ENCODE measurements at regions not wholly inside any gene's neighbourhood (a gene's known extent, or its start where the extent isn't known, plus 50 kb on each side); places are given as distances from the start of the nearest gene placed in this dataset.

DNA sequence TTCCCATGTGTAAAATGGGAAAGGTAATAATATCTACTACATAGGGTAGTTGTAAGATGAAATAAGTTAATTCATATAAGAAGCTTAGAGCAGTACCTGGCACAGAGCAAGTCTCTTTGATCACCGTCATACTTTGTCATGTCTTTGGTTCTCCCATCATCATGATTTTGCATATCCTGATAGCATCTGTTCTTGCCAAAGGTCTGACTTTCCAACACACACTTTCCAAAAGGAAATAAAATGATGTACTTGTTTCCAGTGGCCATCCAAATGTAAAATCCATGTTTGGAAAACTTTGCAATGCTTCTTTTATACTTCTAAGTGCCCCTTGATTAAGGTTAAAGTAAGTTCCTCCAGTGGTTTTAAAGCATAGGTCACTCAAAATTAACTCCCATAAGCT, 266.9 kb upstream of the PTGER4 start:
- no peak overlapping the region for H3K4me3 ChIP-seq (ENCODE audit: low read length)
- no peak overlapping the region for H3K9ac ChIP-seq (ENCODE audit: low read length)
- no peak overlapping the region for H3K4me2 ChIP-seq (ENCODE audit: low read depth, low read length)

DNA sequence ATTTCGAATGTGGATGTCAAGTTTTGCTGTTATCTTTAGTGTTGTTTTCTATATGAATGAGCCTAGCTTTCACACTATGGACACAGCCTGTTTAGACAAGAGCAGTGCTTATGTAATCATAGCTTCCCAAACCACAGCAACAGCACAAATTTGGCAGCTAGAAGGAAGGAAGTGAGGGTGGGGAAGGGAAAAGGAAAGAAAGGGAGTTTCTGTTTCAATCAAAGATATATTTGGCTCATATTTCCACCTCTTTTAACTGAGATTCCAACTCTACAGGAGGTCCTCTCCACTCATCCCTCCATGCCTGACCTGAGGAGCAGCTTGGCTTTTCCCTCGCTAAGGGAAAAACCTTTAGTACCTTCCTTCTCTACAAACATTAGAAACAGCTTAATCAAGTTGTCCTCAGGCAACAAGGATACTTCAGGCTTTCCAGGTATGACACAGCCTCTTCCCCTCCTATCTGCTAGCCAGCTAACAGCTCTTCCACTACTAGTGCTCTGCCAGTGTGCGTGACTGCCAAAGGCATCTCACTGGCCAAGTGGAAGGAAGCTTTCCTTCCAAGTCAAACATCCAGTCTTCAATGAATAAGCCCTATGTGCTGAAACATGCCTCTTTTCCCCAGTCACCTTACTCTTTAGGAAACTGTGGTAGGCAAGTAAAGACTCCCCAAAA, 268.6 kb upstream of the PTGER4 start:
- no peak for TF ChIP-seq EZH2phosphoT487 (IDR thresholded peaks at IDR 0.05; ENCODE audit: low read length)
- no peaks in the 10 kb centered on the region for H3F3A ChIP-seq (ENCODE audit: insufficient read depth, low read length)
- no peak overlapping the region for H3K4me2 ChIP-seq (ENCODE audit: low read depth, low read length)
- H3K36me3 ChIP-seq (replicated peaks; ENCODE audit: insufficient read depth, low read length): no peaks in the 10 kb centered on the region
- H3K9ac ChIP-seq (ENCODE audit: low read length): no peak overlapping the region
- no peak overlapping the region for H3K27ac ChIP-seq (ENCODE audit: low read length)
- H4K20me1 ChIP-seq (ENCODE audit: insufficient read depth, low read length): no peaks in the 10 kb centered on the region
- peaks cover 5% of the 10 kb centered on the region; the same call in 1 of the 2 replicates for H3K4me1 ChIP-seq (ENCODE audit: low read length)
- no peak for DNase-seq
- H2AFZ ChIP-seq (ENCODE audit: low read length): no peak overlapping the region
- no peaks in the 10 kb centered on the region for H3K27me3 ChIP-seq (replicated peaks; ENCODE audit: insufficient read depth, low read length)
- no peaks in the 10 kb centered on the region for H3K9me3 ChIP-seq (replicated peaks; ENCODE audit: insufficient read depth, low read length)
- no peak overlapping the region for H3K4me3 ChIP-seq (ENCODE audit: low read length)
- no peaks in the 10 kb centered on the region for H3K9me2 ChIP-seq (replicated peaks; ENCODE audit: insufficient read depth, low read length)
- H3K79me2 ChIP-seq (ENCODE audit: low read length): no peaks in the 10 kb centered on the region

More for the DNA sequence above, 266.9 kb upstream of the PTGER4 start:
- Histone ChIP-seq H3K36me3 (replicated peaks; ENCODE audit: insufficient read depth, low read length) (no peaks in the 10 kb centered on the region), H3K27me3 (replicated peaks; ENCODE audit: insufficient read depth, low read length) (no peaks in the 10 kb centered on the region), H3K4me1 (ENCODE audit: low read length) (no peaks in the 10 kb centered on the region; the same call in 1 of the 2 replicates), H3K27ac (ENCODE audit: low read length) (no peak overlapping the region), H4K20me1 (ENCODE audit: insufficient read depth, low read length) (no peaks in the 10 kb centered on the region), H3K9me2 (replicated peaks; ENCODE audit: insufficient read depth, low read length) (no peaks in the 10 kb centered on the region), H3K79me2 (ENCODE audit: low read length) (no peaks in the 10 kb centered on the region), H3F3A (ENCODE audit: insufficient read depth, low read length) (no peaks in the 10 kb centered on the region), H3K9me3 (replicated peaks; ENCODE audit: insufficient read depth, low read length) (no peaks in the 10 kb centered on the region), H2AFZ (ENCODE audit: low read length) (no peak overlapping the region)
- DNase-seq: no peak
- TF ChIP-seq, protein P1, sequence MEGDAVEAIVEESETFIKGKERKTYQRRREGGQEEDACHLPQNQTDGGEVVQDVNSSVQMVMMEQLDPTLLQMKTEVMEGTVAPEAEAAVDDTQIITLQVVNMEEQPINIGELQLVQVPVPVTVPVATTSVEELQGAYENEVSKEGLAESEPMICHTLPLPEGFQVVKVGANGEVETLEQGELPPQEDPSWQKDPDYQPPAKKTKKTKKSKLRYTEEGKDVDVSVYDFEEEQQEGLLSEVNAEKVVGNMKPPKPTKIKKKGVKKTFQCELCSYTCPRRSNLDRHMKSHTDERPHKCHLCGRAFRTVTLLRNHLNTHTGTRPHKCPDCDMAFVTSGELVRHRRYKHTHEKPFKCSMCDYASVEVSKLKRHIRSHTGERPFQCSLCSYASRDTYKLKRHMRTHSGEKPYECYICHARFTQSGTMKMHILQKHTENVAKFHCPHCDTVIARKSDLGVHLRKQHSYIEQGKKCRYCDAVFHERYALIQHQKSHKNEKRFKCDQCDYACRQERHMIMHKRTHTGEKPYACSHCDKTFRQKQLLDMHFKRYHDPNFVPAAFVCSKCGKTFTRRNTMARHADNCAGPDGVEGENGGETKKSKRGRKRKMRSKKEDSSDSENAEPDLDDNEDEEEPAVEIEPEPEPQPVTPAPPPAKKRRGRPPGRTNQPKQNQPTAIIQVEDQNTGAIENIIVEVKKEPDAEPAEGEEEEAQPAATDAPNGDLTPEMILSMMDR (IDR thresholded peaks at IDR 0.05; ENCODE audit: low read length): no peak
- no peak for TF ChIP-seq EZH2phosphoT487 (IDR thresholded peaks at IDR 0.05; ENCODE audit: low read length)

DNA sequence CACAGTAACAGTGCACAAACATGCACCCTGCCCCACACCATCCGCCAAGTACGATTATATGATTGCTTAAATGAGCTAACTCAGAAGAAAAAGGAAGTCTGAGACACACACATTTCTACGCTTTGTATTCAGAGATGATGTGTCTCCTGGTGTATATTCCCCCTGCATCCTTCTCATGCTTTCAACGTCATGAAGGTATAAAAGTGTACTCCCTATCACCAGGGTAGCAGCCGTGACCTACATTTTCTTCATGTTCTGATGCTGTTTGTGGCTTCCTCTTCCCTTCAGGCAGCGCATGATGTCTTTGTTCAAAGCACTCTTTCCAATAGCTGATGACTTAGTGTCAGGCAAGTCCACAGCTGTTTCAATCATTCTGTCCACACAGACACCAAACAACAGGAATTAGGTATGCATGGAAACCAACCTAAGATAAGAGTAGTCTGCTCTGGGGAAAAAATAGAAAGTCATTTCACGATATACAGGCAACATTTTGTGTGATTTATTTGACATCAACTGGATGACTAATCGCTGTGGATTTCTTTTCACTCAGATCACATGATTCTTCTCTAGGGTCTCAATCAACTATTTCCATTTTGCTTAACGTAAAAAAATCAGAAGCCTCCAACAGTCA, 269.4 kb upstream of the PTGER4 start:
- Histone ChIP-seq H3K9me2 (replicated peaks; ENCODE audit: insufficient read depth, low read length) (no peaks in the 10 kb centered on the region), H3K27ac (ENCODE audit: low read length) (no peak overlapping the region), H2AFZ (ENCODE audit: low read length) (no peak overlapping the region), H3K4me3 (ENCODE audit: low read length) (no peak overlapping the region), H3K36me3 (replicated peaks; ENCODE audit: insufficient read depth, low read length) (no peaks in the 10 kb centered on the region), H3K79me2 (ENCODE audit: low read length) (no peaks in the 10 kb centered on the region), H3K4me2 (ENCODE audit: low read depth, low read length) (no peak overlapping the region), H3K9me3 (replicated peaks; ENCODE audit: insufficient read depth, low read length) (no peaks in the 10 kb centered on the region), H4K20me1 (ENCODE audit: insufficient read depth, low read length) (no peaks in the 10 kb centered on the region), H3K9ac (ENCODE audit: low read length) (no peak overlapping the region), H3F3A (ENCODE audit: insufficient read depth, low read length) (no peaks in the 10 kb centered on the region), H3K4me1 (ENCODE audit: low read length) (peaks cover 6% of the 10 kb centered on the region), H3K27me3 (replicated peaks; ENCODE audit: insufficient read depth, low read length) (no peaks in the 10 kb centered on the region)
- no peak for DNase-seq
- no peak for TF ChIP-seq EZH2 (optimal IDR thresholded peaks at IDR 0.05; ENCODE audit: low read depth, low read length)
- TF ChIP-seq EZH2phosphoT487 (IDR thresholded peaks at IDR 0.05; ENCODE audit: low read length): no peak
- TF ChIP-seq, protein P1 (IDR thresholded peaks at IDR 0.05; ENCODE audit: low read length): no peak

DNA sequence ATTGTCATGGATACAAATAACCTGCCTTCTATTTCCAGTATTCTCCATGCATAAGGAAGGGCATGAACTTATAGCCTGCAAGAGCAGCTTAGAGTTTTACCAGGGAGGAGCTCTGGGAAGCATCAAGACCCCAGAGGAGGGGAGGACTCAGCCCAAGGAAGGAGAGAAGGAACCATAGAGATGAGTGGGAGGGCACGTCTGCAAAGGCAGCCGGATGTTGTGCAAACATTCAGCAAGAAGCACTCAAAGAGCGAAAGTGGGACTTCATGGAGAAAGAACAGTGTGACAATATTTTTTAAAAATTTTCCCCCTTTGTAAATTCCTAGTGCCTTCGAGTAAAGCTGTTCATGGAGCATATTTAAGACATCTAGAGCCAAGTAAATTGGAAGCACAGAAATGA, 270.1 kb upstream of the PTGER4 start:
- no peak for DNase-seq
- Histone ChIP-seq H3K79me2 (ENCODE audit: low read length) (no peaks in the 10 kb centered on the region), H3F3A (ENCODE audit: insufficient read depth, low read length) (no peaks in the 10 kb centered on the region), H3K9me2 (replicated peaks; ENCODE audit: insufficient read depth, low read length) (no peaks in the 10 kb centered on the region), H3K4me3 (ENCODE audit: low read length) (no peak overlapping the region), H3K27ac (ENCODE audit: low read length) (no peak overlapping the region), H3K9ac (ENCODE audit: low read length) (no peak overlapping the region), H3K9me3 (replicated peaks; ENCODE audit: insufficient read depth, low read length) (no peaks in the 10 kb centered on the region), H3K36me3 (replicated peaks; ENCODE audit: insufficient read depth, low read length) (no peaks in the 10 kb centered on the region), H3K4me1 (ENCODE audit: low read length) (peaks cover 14% of the 10 kb centered on the region), H2AFZ (ENCODE audit: low read length) (no peak overlapping the region), H3K27me3 (replicated peaks; ENCODE audit: insufficient read depth, low read length) (no peaks in the 10 kb centered on the region), H3K4me2 (ENCODE audit: low read depth, low read length) (no peak overlapping the region), H4K20me1 (ENCODE audit: insufficient read depth, low read length) (no peaks in the 10 kb centered on the region)
- no peak for TF ChIP-seq EZH2phosphoT487 (IDR thresholded peaks at IDR 0.05; ENCODE audit: low read length)
- TF ChIP-seq, protein P1 (IDR thresholded peaks at IDR 0.05; ENCODE audit: low read length): no peak
- no peak for TF ChIP-seq EZH2 (optimal IDR thresholded peaks at IDR 0.05; ENCODE audit: low read depth, low read length)

Measured in MM.1S (cell line).